Lung microvascular endothelial cell (primary cell): ENCODE measurements at regions not wholly inside any gene's neighbourhood (a gene's known extent, or its start where the extent isn't known, plus 50 kb on each side); places are given as distances from the start of the nearest gene placed in this dataset.
A peak's percentile ranks its signal among the peaks of the same experiment; 100 is the strongest.
"Not testable (repeated sequence)": the region's sequence is repeated elsewhere in the genome, so short reads cannot be mapped to it uniquely, and the experiment has no call there.

ENCODE experiments used
- DNase-seq, 2 donors: peaks; one replicate each; pipeline versions ENCODE4 v3.0.0 to v3.0.0-alpha.2; 2010; ENCODE audit warnings: low read depth in 2 of 2

GRCh38 chr3:159681717-159682116 lies 306.9 kb upstream of the IL12A start:
- DNase-seq: not testable (repeated sequence)

- DNase-seq: no peak
Observed at GRCh38 chr3:159685801-159686200, 302.8 kb upstream of the IL12A start.

- DNase-seq: no peak
Observed at GRCh38 chr3:159693226-159693625, 295.4 kb upstream of the IL12A start.

- DNase-seq: peak; percentile 97 to 99
Observed at GRCh38 chr3:159711560-159712333, 276.9 kb upstream of the IL12A start.

GRCh38 chr3:159721324-159721723 lies 267.3 kb upstream of the IL12A start:
- no peak for DNase-seq

- no peak for DNase-seq
Observed at GRCh38 chr3:159723295-159723694, 265.3 kb upstream of the IL12A start.

- DNase-seq: no peak
Observed at GRCh38 chr3:159724627-159725026, 264.0 kb upstream of the IL12A start.

- DNase-seq: no peak
Observed at GRCh38 chr3:159726231-159726964, 262.2 kb upstream of the IL12A start.

GRCh38 chr3:159727506-159727905 lies 261.1 kb upstream of the IL12A start:
- DNase-seq: peak; percentile 33 to 77

GRCh38 chr3:159731254-159731653 lies 257.4 kb upstream of the IL12A start:
- no peak for DNase-seq

GRCh38 chr3:159732172-159733111 lies 256.2 kb upstream of the IL12A start:
- DNase-seq: peak; percentile 27 to 44

- no peak for DNase-seq
Observed at GRCh38 chr3:159733194-159733860, 255.3 kb upstream of the IL12A start.

GRCh38 chr3:159734681-159735080 lies 254.0 kb upstream of the IL12A start:
- peak in 1 of 2 donors; percentile 55 for DNase-seq

- DNase-seq: no peak
Observed at GRCh38 chr3:159739166-159739565, 249.5 kb upstream of the IL12A start.

GRCh38 chr3:159739969-159740368 lies 248.7 kb upstream of the IL12A start:
- no peak for DNase-seq

GRCh38 chr3:159741281-159741680 lies 247.4 kb upstream of the IL12A start:
- no peak for DNase-seq

- no peak for DNase-seq
Observed at GRCh38 chr3:159748425-159748824, 240.2 kb upstream of the IL12A start.

GRCh38 chr3:159749406-159749805 lies 239.2 kb upstream of the IL12A start:
- no peak for DNase-seq

- no peak for DNase-seq
Observed at GRCh38 chr3:159751146-159751545, 237.5 kb upstream of the IL12A start.

- no peak for DNase-seq
Observed at GRCh38 chr3:159751752-159752151, 236.9 kb upstream of the IL12A start.
